ENCODE measurements at regions not wholly inside any gene's neighbourhood (a gene's known extent, or its start where the extent isn't known, plus 50 kb on each side); places are given as distances from the start of the nearest gene placed in this dataset.

DNA sequence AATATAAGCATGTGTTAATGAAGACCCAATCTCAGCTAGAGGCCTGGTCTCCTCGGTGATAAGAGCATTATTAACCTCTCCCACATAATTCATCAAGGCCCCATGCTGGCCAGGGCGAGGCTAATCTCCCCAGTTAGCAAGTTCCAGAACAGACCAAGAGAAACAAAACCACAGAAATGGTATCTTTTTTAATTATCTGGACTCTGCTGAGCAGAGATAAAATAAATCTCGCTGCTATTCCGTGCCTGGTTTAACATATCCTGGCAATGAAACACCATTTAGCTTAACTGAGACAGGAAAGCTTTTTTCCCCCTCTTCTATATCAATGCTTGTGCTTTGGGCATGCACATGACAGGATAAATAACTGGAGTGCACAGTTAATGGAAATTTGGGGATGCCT lies 72.5 kb upstream of the ARHGEF3 start:
- TF ChIP-seq CTCF (IDR thresholded peaks at IDR 0.05) (no peak), POLR2A (IDR thresholded peaks at IDR 0.05) (no peak), POLR2AphosphoS5 (IDR thresholded peaks at IDR 0.05) (no peak), EP300 (IDR thresholded peaks at IDR 0.05) (no peak)

Data from suprapubic skin (tissue), 4 donors.